GM19395 (cell line): ENCODE measurements at regions not wholly inside any gene's neighbourhood (a gene's known extent, or its start where the extent isn't known, plus 50 kb on each side); places are given as distances from the start of the nearest gene placed in this dataset.

Experiments
- ATAC-seq: cut with Tn5 transposase; IDR thresholded peaks from one replicate; pipeline ENCODE4 v1.9.1; 2021; ENCODE audit warnings: mild to moderate bottlenecking, moderate library complexity; ENCODE audit not compliant: unreplicated experiment

- ATAC-seq, result no peak
Observed at GRCh38 chr21:16522548-16522947, 792.8 kb downstream of the USP25 start.

- ATAC-seq, result no peak
Observed at GRCh38 chr21:16530656-16531055, 800.9 kb downstream of the USP25 start.

- ATAC-seq, result no peak
Observed at GRCh38 chr21:16532840-16533239, 803.1 kb downstream of the USP25 start.

GRCh38 chr21:16533692-16534407, 804.1 kb downstream of the USP25 start:
- ATAC-seq, result no peak

GRCh38 chr21:16534408-16535101, 804.8 kb downstream of the USP25 start:
- no peak for ATAC-seq

- ATAC-seq, result no peak
Observed at GRCh38 chr21:16535102-16535422, 805.3 kb downstream of the USP25 start.

- no peak for ATAC-seq
Observed at GRCh38 chr21:16535626-16536025, 805.8 kb downstream of the USP25 start.

- no peak for ATAC-seq
Observed at GRCh38 chr21:16536140-16536539, 806.4 kb downstream of the USP25 start.

GRCh38 chr21:16536643-16537434, 807.1 kb downstream of the USP25 start:
- no peak for ATAC-seq

- no peak for ATAC-seq
Observed at GRCh38 chr21:16537501-16537900, 807.7 kb downstream of the USP25 start.

GRCh38 chr21:16538405-16538804, 808.6 kb downstream of the USP25 start:
- no peak for ATAC-seq

- no peak for ATAC-seq
Observed at GRCh38 chr21:16538936-16539440, 809.2 kb downstream of the USP25 start.

- ATAC-seq, result no peak
Observed at GRCh38 chr21:16540966-16541727, 811.4 kb downstream of the USP25 start.

GRCh38 chr21:16550118-16550517, 820.3 kb downstream of the USP25 start:
- ATAC-seq, result no peak

- ATAC-seq, result no peak
Observed at GRCh38 chr21:16550917-16551741, 821.3 kb downstream of the USP25 start.

- no peak for ATAC-seq
Observed at GRCh38 chr21:16552880-16553279, 823.1 kb downstream of the USP25 start.

GRCh38 chr21:16554503-16554902, 824.7 kb downstream of the USP25 start:
- ATAC-seq, result no peak

- ATAC-seq, result no peak
Observed at GRCh38 chr21:16563116-16563515, 833.3 kb downstream of the USP25 start.

GRCh38 chr21:16563795-16564194, 834.0 kb downstream of the USP25 start:
- no peak for ATAC-seq

GRCh38 chr21:16568244-16568643, 838.5 kb downstream of the USP25 start:
- ATAC-seq, result no peak
